Dermis blood vessel endothelial cell (primary cell): ENCODE measurements at regions not wholly inside any gene's neighbourhood (a gene's known extent, or its start where the extent isn't known, plus 50 kb on each side); places are given as distances from the start of the nearest gene placed in this dataset.

Source experiments
- DNase-seq: peaks from one replicate; pipeline ENCODE4 v3.0.0; 2010

GRCh38 chr4:25580633-25581467, 74.8 kb upstream of the SLC34A2 start:
- no peak for DNase-seq

- no peak for DNase-seq
Observed at GRCh38 chr4:25585901-25586523, 69.6 kb upstream of the SLC34A2 start.

GRCh38 chr4:25588206-25588605, 67.4 kb upstream of the SLC34A2 start:
- no peak for DNase-seq

- no peak for DNase-seq
Observed at GRCh38 chr4:25590171-25590570, 65.5 kb upstream of the SLC34A2 start.

GRCh38 chr4:25592736-25593135, 62.9 kb upstream of the SLC34A2 start:
- no peak for DNase-seq
